ENCODE measurements at regions not wholly inside any gene's neighbourhood (a gene's known extent, or its start where the extent isn't known, plus 50 kb on each side); places are given as distances from the start of the nearest gene placed in this dataset.
"Not testable (repeated sequence)": the region's sequence is repeated elsewhere in the genome, so short reads cannot be mapped to it uniquely, and the experiment has no call there.

DNA sequence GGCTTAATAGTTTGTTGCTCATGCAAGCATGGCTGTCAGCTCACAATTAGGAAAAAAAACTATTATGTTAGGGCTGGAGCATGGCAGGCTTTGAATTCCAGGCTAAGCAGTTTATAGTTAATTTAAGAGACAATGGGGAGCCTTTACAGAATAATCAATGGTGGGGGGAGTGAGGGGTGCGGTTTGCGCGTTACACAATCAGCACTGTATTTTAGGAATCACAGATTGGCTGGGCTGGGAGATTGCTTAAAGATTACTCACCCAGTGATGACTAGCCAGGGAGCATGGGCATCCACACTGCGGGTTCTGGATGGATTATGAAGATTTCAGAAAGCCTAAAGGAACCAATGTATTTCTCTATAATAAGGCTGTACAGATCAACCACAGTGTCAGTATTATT, 186.6 kb downstream of the SOX3 start:
- DNase-seq = no peak

DNA sequence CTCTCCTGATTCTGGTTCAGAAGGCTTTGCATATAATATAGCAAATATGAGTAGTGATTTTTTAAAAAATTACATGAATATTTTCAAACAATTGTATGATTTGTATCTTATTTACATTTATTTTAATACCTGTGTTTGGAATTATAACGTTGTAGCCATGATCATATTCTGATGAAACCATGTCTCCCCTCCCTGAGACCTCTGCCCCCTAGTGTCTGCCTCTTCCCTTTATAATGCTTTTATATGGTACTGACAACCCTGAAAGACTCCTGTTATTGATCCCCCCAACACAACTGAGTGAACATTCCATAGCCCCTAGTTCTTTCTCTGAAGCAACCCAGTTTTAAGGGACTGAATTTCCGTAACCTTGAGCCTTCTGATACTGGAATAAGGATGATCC, 187.4 kb downstream of the SOX3 start:
- no peak for DNase-seq

- no peak for DNase-seq
Observed at GRCh38 chrX:140298960-140299825, 205.7 kb downstream of the SOX3 start.

GRCh38 chrX:140297273-140297672, 207.6 kb downstream of the SOX3 start:
- no peak for DNase-seq

DNA sequence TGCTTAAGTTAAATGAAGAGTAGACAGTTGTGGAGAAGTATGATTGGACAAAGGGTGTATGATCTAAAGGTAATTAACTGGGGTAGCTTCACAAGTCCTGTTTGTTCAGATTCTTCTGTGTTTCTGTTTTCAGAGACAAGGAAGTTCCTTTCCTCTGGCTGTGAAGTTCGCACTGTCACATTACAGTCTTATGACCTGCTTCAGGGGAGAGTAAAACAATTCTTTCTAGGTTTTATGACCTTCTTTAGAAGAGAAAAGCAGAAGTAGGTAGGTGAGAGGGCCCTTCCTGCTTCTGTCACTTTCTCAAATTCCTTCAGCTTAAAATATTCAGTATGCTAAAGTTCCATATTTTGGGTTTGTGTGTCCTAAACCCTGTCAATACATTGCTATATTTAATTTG, 211.9 kb downstream of the SOX3 start:
- no peak for DNase-seq

- DNase-seq = no peak
Observed at GRCh38 chrX:140292188-140292587, 212.7 kb downstream of the SOX3 start.

GRCh38 chrX:140274811-140275525, 229.9 kb downstream of the SOX3 start:
- no peak for DNase-seq

DNA sequence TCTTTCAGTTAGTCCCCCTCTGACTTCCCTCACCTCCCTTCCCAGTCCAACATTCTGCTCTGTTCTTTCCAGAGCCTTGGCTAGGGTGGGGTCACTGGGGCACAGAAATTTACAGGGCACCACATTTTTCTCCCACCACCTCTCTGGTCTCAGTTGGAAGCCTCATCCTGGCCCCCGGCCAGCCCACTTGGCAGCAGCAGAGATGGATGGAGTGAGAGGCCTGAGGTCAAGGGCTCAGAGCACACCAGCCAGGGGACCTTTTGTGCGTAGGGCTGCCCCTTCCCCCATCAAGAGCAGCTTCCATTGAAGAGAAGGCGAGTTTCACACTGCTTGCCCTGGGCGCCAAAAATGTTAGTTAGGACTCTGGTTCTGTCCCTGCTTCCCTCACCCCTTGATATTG, 230.9 kb downstream of the SOX3 start:
- DNase-seq = no peak

DNA sequence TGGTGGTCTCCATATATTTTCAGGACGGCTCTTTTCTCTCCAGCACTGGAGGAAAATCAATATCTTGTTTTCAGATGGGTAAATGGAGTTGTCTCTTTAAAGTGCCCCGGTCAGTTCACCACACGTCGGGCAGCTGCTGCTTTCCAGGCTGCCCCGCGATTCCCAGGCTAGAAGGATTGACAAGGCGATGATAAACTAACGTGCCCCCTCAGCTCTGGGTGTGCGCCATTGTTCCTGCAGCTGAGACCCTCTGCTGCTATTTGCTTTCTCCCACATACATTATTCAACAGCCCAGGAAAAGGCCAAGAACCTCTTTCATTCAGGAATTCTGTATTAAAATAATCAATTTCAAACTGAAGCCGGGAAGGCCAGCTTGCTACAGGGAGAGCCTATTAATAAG, 254.5 kb downstream of the SOX3 start:
- no peak for DNase-seq

DNA sequence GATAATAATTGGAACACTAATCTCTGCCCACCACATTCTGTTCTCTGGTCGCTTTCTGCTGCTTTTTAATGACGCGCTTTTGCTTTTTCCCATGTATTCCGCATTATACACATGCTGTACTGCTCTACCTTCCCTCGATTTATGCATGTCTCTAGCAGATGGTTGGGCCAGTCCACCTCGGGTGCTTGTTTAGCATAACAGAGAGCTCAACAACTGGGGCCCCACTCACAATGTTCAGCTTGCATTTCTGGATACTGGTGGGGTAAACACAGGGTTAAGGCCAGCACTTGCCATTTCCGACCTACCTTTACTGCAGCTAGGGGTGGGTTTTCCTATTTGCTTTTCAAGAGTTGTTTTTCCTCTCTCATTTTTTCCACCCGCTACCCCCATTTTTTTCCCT, 255.8 kb downstream of the SOX3 start:
- DNase-seq = no peak

- no peak for DNase-seq
Observed at GRCh38 chrX:140229191-140229590, 263.9 kb upstream of the CXorf66 start.

DNA sequence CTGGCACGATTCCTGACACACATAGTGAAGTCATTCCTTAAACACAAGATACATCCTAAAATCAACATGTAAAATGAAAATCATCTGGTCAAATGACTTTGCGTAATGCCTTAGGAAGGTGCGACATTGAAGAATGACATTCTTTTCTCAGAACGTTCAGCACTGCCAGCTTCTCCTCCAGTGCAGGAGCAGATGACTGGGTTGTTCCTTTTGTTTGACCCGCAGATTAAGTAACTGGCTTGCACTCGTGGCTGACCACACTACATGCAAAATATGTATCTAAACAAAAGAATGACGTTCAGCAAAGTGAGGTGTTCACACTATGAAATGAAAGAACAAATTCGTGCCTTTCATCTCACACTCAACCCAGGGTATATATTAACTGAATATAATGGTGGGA, 260.7 kb upstream of the CXorf66 start:
- not testable (repeated sequence) for DNase-seq

GRCh38 chrX:140215894-140216293, 250.6 kb upstream of the CXorf66 start:
- not testable (repeated sequence) for DNase-seq

GRCh38 chrX:140214518-140214917, 249.2 kb upstream of the CXorf66 start:
- DNase-seq = not testable (repeated sequence)

DNA sequence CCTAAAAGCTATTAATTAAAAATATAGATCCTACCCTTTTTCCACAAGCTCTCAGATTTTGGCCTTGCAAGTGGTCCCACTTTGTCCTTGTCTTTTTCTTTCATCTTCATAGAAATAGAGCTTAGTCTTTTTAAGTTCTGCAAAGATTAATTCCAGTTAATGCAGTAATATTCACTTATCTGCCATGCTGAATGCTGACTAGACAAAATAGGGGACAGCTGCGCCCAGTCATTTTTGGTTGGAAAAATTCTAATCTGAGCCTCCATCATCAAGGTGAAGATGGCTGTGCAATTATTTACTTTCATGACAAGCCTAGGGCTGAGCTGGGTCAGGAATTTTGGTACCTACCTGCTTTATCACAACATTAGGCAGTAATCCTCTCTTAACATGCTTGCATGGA, 241.3 kb upstream of the CXorf66 start:
- no peak for DNase-seq

- no peak for DNase-seq
Observed at GRCh38 chrX:140190441-140191108, 225.3 kb upstream of the CXorf66 start.

- DNase-seq = no peak
Observed at GRCh38 chrX:140180585-140180984, 215.3 kb upstream of the CXorf66 start.

GRCh38 chrX:140177821-140178220, 212.5 kb upstream of the CXorf66 start:
- DNase-seq = no peak

DNA sequence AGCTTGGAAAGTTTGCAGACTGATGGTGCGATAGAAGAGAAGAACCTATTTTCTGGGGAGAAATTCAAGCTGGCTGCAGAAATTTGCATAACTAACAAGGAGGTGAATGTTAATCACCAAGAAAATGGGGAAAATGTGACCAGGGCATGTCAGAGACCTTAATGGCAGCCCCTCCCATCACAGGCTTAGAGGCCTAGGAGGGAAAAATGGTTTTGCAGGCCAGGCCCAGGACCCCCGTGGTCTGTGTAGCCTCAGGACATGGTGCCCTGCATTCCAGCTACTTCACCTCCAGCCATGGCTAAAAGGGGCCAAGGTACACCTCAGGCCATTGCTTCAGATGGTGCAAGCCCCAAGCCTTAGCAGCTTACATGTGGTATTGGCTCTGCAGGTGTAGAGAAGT, 207.1 kb upstream of the CXorf66 start:
- DNase-seq = no peak

DNA sequence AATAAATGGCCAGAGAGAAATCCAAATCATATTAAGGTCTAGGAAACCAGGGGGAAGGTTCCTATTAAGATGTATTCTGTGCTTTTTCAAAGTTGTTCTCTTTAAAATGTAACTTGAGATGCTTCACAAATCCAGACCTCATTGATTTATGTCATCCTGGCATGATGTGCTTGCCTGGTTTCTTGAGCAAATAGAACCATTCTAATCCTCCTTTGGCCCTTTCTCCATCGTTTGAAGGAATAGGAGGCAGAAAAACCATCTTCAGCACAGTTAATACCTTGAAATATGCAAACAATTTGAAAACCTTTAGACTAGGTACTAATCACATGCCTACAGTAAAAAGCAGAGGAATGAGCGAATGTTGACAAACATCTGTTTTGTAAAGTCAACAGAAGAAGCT, 202.2 kb upstream of the CXorf66 start:
- no peak for DNase-seq

- DNase-seq = no peak
Observed at GRCh38 chrX:140165849-140166248, 200.5 kb upstream of the CXorf66 start.

GRCh38 chrX:140164391-140164790, 199.1 kb upstream of the CXorf66 start:
- DNase-seq = no peak

- no peak for DNase-seq
Observed at GRCh38 chrX:140163371-140164159, 198.2 kb upstream of the CXorf66 start.
